Epithelial cell of proximal tubule (primary cell): ENCODE measurements at regions not wholly inside any gene's neighbourhood (a gene's known extent, or its start where the extent isn't known, plus 50 kb on each side); places are given as distances from the start of the nearest gene placed in this dataset.

Source experiments
- DNase-seq: peaks from one replicate; pipeline ENCODE4 v3.0.0-alpha.2; 2011; ENCODE audit warnings: low read depth
- H3K4me3 ChIP-seq: 2 replicates; pipeline ENCODE4 v1.5.1; 2011; ENCODE audit warnings: low read depth, mild to moderate bottlenecking, low read length
- TF ChIP-seq, protein P1 (sequence below): conservative IDR thresholded peaks from 2 replicates; pipeline ENCODE4 v1.5.1; 2012; ENCODE audit warnings: low read depth, mild to moderate bottlenecking, low read length

DNA sequence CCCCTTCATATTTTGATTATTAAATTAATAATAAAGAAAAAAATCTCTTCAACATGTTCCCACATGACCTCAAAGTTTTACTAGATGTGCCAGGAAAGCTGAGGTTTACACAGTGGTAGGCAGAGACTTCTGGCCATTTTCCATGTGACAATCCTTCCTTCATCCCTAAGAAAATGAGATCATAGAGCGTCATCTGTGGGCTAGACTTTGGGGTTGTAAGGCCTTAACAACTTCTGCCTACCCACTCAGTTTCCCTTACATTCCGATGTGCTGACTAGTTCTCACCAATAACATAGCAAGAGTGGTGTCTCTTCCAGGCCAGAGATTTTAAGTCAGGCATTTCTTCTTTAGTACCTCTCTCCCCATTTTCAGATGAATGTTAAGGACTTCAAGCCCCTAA is 171.1 kb upstream of the PHF14 start:
- TF ChIP-seq, protein P1, sequence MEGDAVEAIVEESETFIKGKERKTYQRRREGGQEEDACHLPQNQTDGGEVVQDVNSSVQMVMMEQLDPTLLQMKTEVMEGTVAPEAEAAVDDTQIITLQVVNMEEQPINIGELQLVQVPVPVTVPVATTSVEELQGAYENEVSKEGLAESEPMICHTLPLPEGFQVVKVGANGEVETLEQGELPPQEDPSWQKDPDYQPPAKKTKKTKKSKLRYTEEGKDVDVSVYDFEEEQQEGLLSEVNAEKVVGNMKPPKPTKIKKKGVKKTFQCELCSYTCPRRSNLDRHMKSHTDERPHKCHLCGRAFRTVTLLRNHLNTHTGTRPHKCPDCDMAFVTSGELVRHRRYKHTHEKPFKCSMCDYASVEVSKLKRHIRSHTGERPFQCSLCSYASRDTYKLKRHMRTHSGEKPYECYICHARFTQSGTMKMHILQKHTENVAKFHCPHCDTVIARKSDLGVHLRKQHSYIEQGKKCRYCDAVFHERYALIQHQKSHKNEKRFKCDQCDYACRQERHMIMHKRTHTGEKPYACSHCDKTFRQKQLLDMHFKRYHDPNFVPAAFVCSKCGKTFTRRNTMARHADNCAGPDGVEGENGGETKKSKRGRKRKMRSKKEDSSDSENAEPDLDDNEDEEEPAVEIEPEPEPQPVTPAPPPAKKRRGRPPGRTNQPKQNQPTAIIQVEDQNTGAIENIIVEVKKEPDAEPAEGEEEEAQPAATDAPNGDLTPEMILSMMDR: no peak
- no peak overlapping the region for H3K4me3 ChIP-seq
- DNase-seq: peak; percentile 20

DNA sequence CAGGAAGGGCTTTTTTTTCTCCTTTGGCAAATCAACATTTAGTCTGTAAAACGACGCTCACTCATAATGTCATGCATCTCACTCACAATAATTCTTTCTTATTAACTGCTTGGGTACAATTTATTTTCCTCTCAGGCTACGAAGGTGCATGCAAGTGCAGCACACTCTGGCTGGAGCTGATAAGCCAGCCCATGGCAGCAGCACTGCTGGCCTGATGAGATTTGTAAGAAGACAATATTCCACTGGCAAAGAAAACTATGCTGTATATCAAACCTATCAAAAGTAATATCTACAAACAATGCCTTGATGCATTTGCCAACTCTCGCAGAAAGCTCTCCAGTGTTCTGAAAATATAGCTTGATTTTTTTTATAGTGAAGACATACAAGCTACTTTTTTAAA is 170.0 kb upstream of the PHF14 start:
- TF ChIP-seq, protein P1: no peak
- no peak overlapping the region for H3K4me3 ChIP-seq
- DNase-seq: no peak

DNA sequence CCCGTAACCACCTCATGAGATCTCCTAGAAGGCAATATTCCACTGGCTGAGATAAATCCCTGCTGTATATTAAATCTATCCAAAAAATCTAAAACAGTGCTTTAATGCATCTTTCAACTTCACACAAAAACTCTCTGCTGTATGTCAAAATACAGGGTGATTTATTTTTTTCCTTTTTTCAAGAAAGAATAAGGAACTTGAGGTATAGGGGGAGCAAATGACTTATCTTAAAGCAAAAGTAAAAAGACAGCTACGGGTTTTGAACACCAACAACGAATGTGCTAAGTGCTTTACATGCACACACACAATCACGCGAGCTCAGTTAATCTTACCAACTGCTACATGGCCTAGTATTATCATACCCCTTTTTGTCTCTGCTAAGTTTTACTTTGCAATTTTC is 168.9 kb upstream of the PHF14 start:
- no peak for DNase-seq
- TF ChIP-seq, protein P1: no peak
- H3K4me3 ChIP-seq: no peak overlapping the region

DNA sequence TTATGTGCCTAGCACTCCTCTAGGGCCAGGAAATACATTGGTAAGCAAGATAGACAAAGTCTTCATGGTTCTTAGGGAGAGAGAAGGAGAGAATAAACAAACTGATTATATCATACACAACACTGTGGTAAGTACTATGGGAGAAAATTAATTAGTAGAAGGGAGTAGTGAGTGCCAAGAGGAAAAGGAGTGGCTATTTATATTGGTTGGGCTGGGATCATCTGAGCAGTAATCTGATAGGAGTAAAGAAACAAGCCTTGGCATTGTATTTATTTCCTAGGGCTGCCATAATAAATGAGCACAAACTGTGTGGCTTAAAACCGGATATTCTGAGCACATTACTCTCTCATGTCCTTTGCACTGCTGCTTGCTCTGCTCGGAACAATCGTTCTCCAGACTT is 158.1 kb upstream of the PHF14 start:
- DNase-seq: no peak
- TF ChIP-seq, protein P1: no peak
- no peak overlapping the region for H3K4me3 ChIP-seq

DNA sequence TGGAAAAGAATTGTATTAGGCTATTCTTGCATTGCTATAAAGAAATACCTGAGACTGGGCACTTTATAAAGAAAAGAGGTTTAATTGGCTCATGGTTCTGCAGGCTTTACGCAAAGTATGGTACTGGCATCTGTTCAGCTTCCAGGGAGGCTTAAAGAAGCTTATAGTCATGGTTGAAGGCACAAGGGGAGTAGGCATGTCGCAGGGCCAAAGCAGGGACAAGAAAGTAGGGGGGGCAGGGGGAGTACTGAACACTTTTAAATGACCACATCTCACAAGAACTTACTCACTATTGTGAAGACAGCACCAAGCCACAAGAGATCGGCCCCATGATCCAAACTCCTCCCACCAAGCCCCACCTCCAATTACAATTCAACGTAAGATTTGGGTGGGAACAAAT is 152.5 kb upstream of the PHF14 start:
- no peak for DNase-seq
- TF ChIP-seq, protein P1: no peak

DNA sequence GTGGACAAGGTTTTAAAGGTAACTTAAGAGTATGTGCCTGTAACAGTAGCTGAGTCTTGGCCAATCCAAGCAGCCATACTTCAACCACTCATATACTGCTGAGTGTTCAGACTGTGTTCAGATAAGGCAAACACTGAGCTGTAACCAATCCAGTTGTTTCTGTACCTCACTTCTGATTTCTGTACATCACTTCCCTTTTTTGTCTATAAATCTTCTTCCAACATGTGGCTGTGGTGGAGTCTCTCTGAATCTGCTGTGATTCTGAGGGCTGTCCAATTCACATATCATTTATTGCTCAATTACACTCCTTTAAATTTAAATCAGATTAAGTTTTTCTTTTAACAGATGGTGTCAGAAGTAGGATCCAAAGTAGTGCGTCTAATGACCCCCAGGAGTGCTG is 149.5 kb upstream of the PHF14 start:
- no peak overlapping the region for H3K4me3 ChIP-seq
- TF ChIP-seq, protein P1: no peak
- DNase-seq: no peak

More for the DNA sequence above, 152.5 kb upstream of the PHF14 start:
- no peak overlapping the region for H3K4me3 ChIP-seq

DNA sequence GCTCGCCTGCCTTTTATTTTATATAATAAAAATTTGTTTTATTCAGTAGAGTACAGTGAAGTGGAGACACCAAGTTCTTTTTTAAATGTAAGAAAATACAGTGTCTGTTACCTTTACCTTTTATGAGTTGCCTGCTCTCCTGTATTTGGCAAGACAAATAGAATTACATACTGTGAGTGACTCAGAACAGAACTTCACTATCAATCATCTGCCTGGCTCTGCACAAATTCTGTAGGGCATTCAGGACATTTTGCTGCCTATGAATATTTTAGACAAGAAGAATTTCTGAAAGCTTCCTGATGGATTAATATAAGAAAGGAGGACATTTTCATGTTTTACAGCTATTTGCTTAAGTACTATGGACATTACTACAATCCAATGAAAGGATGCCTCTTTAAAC is 135.4 kb upstream of the PHF14 start:
- H3K4me3 ChIP-seq: no peak overlapping the region
- TF ChIP-seq, protein P1: no peak
- no peak for DNase-seq
